ENCODE measurements at regions not wholly inside any gene's neighbourhood (a gene's known extent, or its start where the extent isn't known, plus 50 kb on each side); places are given as distances from the start of the nearest gene placed in this dataset.

DNA sequence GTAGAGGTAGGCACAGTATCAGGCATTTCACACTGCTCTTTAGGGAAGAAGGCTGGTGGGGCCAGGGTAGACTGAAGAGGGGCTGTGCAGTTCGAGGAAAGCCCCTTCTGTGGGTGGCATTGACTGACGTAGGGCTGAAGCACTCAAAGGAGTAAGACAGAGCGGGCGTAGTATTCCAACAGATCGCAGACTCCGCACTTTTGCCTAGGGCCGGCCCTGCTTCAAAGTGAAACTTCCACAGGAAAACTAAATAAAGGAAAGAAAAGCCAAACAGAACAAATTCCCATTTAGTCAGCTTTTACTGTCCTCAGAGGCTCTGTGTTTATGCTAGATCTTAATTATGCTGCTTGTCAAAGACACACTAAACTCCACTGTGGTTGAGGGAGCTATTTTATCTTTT lies 493.0 kb upstream of the WWC1 start:
- H3K9me3 ChIP-seq (replicated peaks in 1 of 3) = no peaks in the 10 kb centered on the region
- no peaks in the 10 kb centered on the region for H3K4me1 ChIP-seq (replicated peaks in 1 of 2)
- TF ChIP-seq, protein P1, sequence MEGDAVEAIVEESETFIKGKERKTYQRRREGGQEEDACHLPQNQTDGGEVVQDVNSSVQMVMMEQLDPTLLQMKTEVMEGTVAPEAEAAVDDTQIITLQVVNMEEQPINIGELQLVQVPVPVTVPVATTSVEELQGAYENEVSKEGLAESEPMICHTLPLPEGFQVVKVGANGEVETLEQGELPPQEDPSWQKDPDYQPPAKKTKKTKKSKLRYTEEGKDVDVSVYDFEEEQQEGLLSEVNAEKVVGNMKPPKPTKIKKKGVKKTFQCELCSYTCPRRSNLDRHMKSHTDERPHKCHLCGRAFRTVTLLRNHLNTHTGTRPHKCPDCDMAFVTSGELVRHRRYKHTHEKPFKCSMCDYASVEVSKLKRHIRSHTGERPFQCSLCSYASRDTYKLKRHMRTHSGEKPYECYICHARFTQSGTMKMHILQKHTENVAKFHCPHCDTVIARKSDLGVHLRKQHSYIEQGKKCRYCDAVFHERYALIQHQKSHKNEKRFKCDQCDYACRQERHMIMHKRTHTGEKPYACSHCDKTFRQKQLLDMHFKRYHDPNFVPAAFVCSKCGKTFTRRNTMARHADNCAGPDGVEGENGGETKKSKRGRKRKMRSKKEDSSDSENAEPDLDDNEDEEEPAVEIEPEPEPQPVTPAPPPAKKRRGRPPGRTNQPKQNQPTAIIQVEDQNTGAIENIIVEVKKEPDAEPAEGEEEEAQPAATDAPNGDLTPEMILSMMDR (IDR thresholded peaks at IDR 0.05) = no peak
- TF ChIP-seq POLR2A (IDR thresholded peaks at IDR 0.05) = no peak
- no peak overlapping the region for H3K4me3 ChIP-seq
- no peaks in the 10 kb centered on the region for H3K27me3 ChIP-seq
- no peak for DNase-seq
- H3K36me3 ChIP-seq (replicated peaks in 1 of 2) = no peaks in the 10 kb centered on the region
- WGBS, 4 donors = 69 to 78% (median 73%) methylated on average over 7 of the region's 7 CpGs
- no peak overlapping the region for H3K27ac ChIP-seq
- intact Hi-C loops (cut with DNase I) = no loop called here

DNA sequence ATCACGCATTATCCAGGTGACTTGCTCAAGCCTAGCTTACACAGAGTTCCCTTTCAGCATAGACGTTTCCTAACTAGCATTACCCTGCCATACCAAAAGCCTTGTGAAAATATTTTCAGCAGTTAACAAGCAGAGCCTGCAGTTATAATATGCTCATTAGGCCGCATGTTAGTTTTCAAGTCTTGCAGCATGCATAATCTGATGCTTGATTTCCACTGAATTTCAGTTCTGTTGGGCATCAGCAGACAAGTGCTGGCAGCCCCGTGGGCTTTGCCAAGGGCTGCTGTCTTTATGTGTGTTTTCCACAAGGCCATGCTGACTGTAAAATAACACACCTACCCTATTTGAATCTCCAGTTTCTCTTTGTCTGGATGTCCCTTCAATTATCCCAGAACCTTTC lies 491.0 kb upstream of the WWC1 start:
- 67 to 79% (median 76%) methylated on average over 4 of the region's 4 CpGs for WGBS, 4 donors
- no peaks in the 10 kb centered on the region for H3K9me3 ChIP-seq (replicated peaks in 1 of 3)
- TF ChIP-seq, protein P1 (IDR thresholded peaks at IDR 0.05) = no peak
- TF ChIP-seq POLR2A (IDR thresholded peaks at IDR 0.05) = no peak
- intact Hi-C loops (cut with DNase I) = no loop called here
- H3K4me1 ChIP-seq (replicated peaks in 1 of 2) = no peaks in the 10 kb centered on the region
- H3K27me3 ChIP-seq = no peaks in the 10 kb centered on the region
- no peak overlapping the region for H3K27ac ChIP-seq
- H3K36me3 ChIP-seq (replicated peaks in 1 of 2) = no peaks in the 10 kb centered on the region
- no peak overlapping the region for H3K4me3 ChIP-seq
- DNase-seq = no peak

DNA sequence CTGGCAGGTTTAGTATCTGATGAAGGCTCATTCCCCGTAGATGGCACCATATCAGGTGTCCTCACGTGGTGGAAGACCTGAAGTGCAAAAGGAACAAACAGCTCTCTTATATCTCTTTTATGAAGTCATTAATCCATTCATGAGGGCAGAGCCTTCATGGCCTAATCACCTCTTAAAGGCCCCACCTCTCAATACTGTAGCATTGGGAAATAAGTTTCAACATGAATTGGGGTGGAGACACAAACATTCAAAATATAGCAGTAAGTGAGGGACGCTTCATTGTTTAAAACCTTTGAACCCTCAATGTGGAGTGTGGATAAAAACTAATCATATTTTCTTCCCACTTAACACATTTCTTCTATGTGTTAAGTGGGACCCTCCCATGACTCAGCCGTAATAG lies 489.4 kb upstream of the WWC1 start:
- intact Hi-C loops (cut with DNase I) = no loop called here
- H3K27ac ChIP-seq = no peak overlapping the region
- TF ChIP-seq, protein P1 (IDR thresholded peaks at IDR 0.05) = no peak
- TF ChIP-seq POLR2A (IDR thresholded peaks at IDR 0.05) = no peak
- H3K4me1 ChIP-seq (replicated peaks in 1 of 2) = no peaks in the 10 kb centered on the region
- no peaks in the 10 kb centered on the region for H3K9me3 ChIP-seq (replicated peaks in 1 of 3)
- no peak overlapping the region for H3K4me3 ChIP-seq
- no peak for DNase-seq
- no peaks in the 10 kb centered on the region for H3K36me3 ChIP-seq (replicated peaks in 1 of 2)
- WGBS, 4 donors = 80 to 92% (median 86%) methylated on average over 4 of the region's 4 CpGs
- H3K27me3 ChIP-seq = no peaks in the 10 kb centered on the region

DNA sequence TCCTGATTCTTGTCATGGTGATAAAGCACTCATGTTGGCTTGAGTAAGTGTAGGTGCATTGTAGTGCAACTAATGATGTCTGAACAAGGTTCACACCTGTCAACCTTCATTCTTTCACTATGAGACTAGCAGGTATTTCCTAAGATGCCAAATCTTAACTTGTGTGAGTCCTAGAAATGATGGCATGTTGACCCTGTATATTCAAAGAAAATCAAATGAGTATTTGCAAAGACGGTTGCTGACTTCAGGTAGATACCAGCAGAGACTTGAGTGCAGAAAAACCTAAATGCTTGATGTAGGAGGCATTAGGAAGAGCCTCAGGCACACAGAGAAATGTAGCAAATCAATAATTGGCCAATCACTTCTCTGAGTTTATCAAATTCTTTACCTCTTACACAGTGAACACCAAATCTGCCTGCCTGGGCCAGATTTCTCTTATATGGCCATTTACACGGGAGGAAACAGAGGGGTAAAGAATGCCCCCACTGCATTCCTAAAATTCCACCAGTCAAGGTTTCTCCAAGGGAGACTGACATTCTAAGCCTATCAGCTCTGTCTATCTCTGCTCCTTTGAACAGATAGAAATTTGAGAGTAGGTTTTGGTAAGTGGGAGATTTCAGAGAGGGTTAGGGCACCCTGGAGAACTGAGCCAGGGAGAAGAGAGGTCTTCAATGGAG lies 488.6 kb upstream of the WWC1 start:
- WGBS, 4 donors = 35 to 51% (median 41%) methylated on average over 2 of the region's 2 CpGs
- no peak for DNase-seq
- intact Hi-C loops (cut with DNase I) = no loop called here
- H3K4me3 ChIP-seq = no peak overlapping the region
- H3K4me1 ChIP-seq (replicated peaks in 1 of 2) = no peaks in the 10 kb centered on the region
- no peaks in the 10 kb centered on the region for H3K36me3 ChIP-seq (replicated peaks in 1 of 2)
- H3K27me3 ChIP-seq = no peaks in the 10 kb centered on the region
- no peak overlapping the region for H3K27ac ChIP-seq
- H3K9me3 ChIP-seq (replicated peaks in 1 of 3) = no peaks in the 10 kb centered on the region
- TF ChIP-seq, protein P1 (IDR thresholded peaks at IDR 0.05) = no peak
- no peak for TF ChIP-seq POLR2A (IDR thresholded peaks at IDR 0.05)
